Spleen (tissue), 11 donors: ENCODE measurements at regions not wholly inside any gene's neighbourhood (a gene's known extent, or its start where the extent isn't known, plus 50 kb on each side); places are given as distances from the start of the nearest gene placed in this dataset.
"Not testable (repeated sequence)": the region's sequence is repeated elsewhere in the genome, so short reads cannot be mapped to it uniquely, and the experiment has no call there.

Experiments
- DNase-seq: peaks from one replicate; pipeline ENCODE4 v3.0.0-alpha.2; 2020
- H3K27ac ChIP-seq, 8 donors: fragments of 200-600 bp; sonication (generic) in 7 of 8; 1 replicate in 4 of 8; 2 replicates in 4 of 8; pipeline versions ENCODE4 v1.5.0 to v1.8.0; 2016 to 2021; ENCODE audit warnings: inconsistent platforms in 4 of 8, mild to moderate bottlenecking in 4 of 8, moderate library complexity in 1 of 8
- H3K27me3 ChIP-seq, 7 donors: fragments of 200-600 bp; sonication (generic) in 6 of 7; replicated peaks in 1 of 7; 1 replicate in 4 of 7; 2 replicates in 3 of 7; pipeline versions ENCODE4 v1.5.0 to v1.8.0; 2016 to 2021; ENCODE audit warnings: inconsistent platforms in 3 of 7, mild to moderate bottlenecking in 1 of 7
- H3K36me3 ChIP-seq, 6 donors: fragments of 200-600 bp; sonication (generic) in 5 of 6; 1 replicate in 4 of 6; 2 replicates in 2 of 6; pipeline versions ENCODE4 v1.5.0 to v1.8.0; 2016 to 2021; ENCODE audit warnings: inconsistent platforms in 2 of 6
- H3K4me1 ChIP-seq, 6 donors: fragments of 200-600 bp; sonication (generic) in 5 of 6; 1 replicate in 3 of 6; 2 replicates in 3 of 6; pipeline versions ENCODE4 v1.5.0 to v1.8.0; 2016 to 2021; ENCODE audit warnings: inconsistent platforms in 3 of 6
- H3K4me3 ChIP-seq, 8 donors: fragments of 200-600 bp; sonication (generic) in 7 of 8; 1 replicate in 4 of 8; 2 replicates in 4 of 8; pipeline versions ENCODE4 v1.5.0 to v1.8.0; 2016 to 2021; ENCODE audit warnings: inconsistent platforms in 4 of 8, mild to moderate bottlenecking in 4 of 8, moderate library complexity in 2 of 8
- H3K9me3 ChIP-seq, 8 donors: fragments of 200-600 bp; sonication (generic) in 7 of 8; 1 replicate in 4 of 8; 2 replicates in 4 of 8; pipeline versions ENCODE4 v1.5.0 to v1.8.0; 2016 to 2021; ENCODE audit warnings: inconsistent platforms in 4 of 8
- CTCF ChIP-seq, 11 experiments: fragments of 200-600 bp in 7 of 11; fragments of 450-650 bp in 4 of 11; sonication (generic) in 4 of 11; IDR thresholded peaks in 8 of 11; conservative IDR thresholded peaks in 3 of 11; 1 replicate in 7 of 11; 2 replicates in 4 of 11; pipeline versions ENCODE4 v1.4.0 to v1.8.0; 2016 to 2021; ENCODE audit warnings: antibody characterized with exemption in 11 of 11, inconsistent platforms in 4 of 11, mild to moderate bottlenecking in 1 of 11
- POLR2A ChIP-seq, 3 donors: fragments of 450-650 bp; IDR thresholded peaks; one replicate each; pipeline ENCODE4 v1.5.1; 2017; ENCODE audit warnings: antibody characterized with exemption in 3 of 3, mild to moderate bottlenecking in 1 of 3
- POLR2AphosphoS5 ChIP-seq, 3 donors: sonication (generic); formaldehyde crosslinking; IDR thresholded peaks; one replicate each; pipeline ENCODE4 v1.5.1; 2017; ENCODE audit warnings: antibody characterized with exemption in 3 of 3
- WGBS, 5 donors: extraction: QIAGEN DNeasy Blood & Tissue Kit in 3 of 5; methylation state at CpG; one replicate each; pipeline versions ENCODE4 v1.1.5 to v1.1.7; 2013 to 2018; 5-methylcytosine and 5-hydroxymethylcytosine counted together
- intact Hi-C: fragments of 100-400 bp; cut with DNase I; formaldehyde crosslinking; loops from one replicate; pipeline ENCODE4 v1.15.0; 2023; ENCODE audit warnings: low total_unique reads
- donor health status: healthy with polysubstance abuse.
- donor health status: DM: no; HTN: no; CAD: no; lungs with moderate emphysema.
- donor health status: DM: no; HTN: no; CAD: no.
- donor health status: Bipolar disorder and iron deficiency.
- donor health status: healthy.
- donor health status: DM: no; HTN: no; CAD: no.
- donor health status: DM: yes; HTN: yes; CAD: no.

- Histone ChIP-seq H3K9me3 (no peaks in the 10 kb centered on the region), H3K27ac (no peak overlapping the region), H3K36me3 (no peaks in the 10 kb centered on the region), H3K27me3 (no peaks in the 10 kb centered on the region), H3K4me3 (no peak overlapping the region), H3K4me1 (peaks cover 0 to 20% (median 7%) of the 10 kb centered on the region in 6 donors)
- WGBS, 5 donors: 67 to 81% (median 73%) methylated on average over 4 to 6 of the region's 6 CpGs
- DNase-seq: no peak
- TF ChIP-seq CTCF (IDR thresholded peaks at IDR 0.05 in 8 of 11, conservative IDR thresholded peaks at IDR 0.05 in 3 of 11) (no peak), POLR2AphosphoS5 (IDR thresholded peaks at IDR 0.05) (no peak), POLR2A (IDR thresholded peaks at IDR 0.05) (no peak)
- intact Hi-C loops: no loop called here
Measured at GRCh38 chr15:58362262-58362922, 69.4 kb upstream of the LIPC start.

GRCh38 chr15:58363118-58363517 is 68.7 kb upstream of the LIPC start:
- H3K9me3 ChIP-seq, H3K36me3 ChIP-seq, H3K27ac ChIP-seq, H3K27me3 ChIP-seq, DNase-seq, H3K4me3 ChIP-seq, intact Hi-C loops: not testable (repeated sequence)
- 15 to 41% (median 35%) methylated on average over 6 to 8 of the region's 8 CpGs for WGBS, 5 donors
- peaks cover 0 to 20% (median 7%) of the 10 kb centered on the region in 6 donors for H3K4me1 ChIP-seq

GRCh38 chr15:58363673-58364072 is 68.1 kb upstream of the LIPC start:
- H3K27ac ChIP-seq, H3K36me3 ChIP-seq, H3K27me3 ChIP-seq, DNase-seq, H3K9me3 ChIP-seq, intact Hi-C loops, H3K4me3 ChIP-seq: not testable (repeated sequence)
- peaks cover 0 to 20% (median 7%) of the 10 kb centered on the region in 6 donors for H3K4me1 ChIP-seq
- 81 to 89% (median 88%) methylated on average over 6 of the region's 6 CpGs for WGBS, 5 donors

DNA sequence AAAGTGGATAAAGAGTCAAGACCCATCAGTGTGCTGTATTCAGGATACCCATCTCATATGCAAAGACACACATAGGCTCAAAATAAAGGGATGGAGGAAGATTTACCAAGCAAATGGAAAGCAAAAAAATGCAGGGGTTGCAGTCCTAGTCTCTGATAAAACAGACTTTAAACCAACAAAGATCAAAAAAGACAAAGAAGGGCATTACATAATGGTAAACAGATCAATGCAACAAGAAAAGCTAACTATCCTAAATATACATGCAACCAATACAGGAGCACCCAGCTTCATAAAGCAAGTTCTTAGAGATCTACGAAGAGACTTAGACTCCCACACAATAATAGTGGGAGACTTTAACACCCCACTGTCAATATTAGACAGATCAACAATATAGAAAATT is 66.7 kb upstream of the LIPC start:
- not testable (repeated sequence) for H3K4me3 ChIP-seq, DNase-seq
- 88 to 97% (median 93%) methylated on average over 1 of the region's 1 CpG for WGBS, 5 donors

GRCh38 chr15:58369261-58369701 is 62.5 kb upstream of the LIPC start:
- Histone ChIP-seq H3K9me3 (peaks cover 0 to 19% (median 14%) of the 10 kb centered on the region in 8 donors), H3K36me3 (no peaks in the 10 kb centered on the region), H3K27ac (no peak overlapping the region), H3K27me3 (no peaks in the 10 kb centered on the region), H3K4me1 (peaks cover 0 to 8% (median 0%) of the 10 kb centered on the region in 6 donors), H3K4me3 (no peak overlapping the region)
- WGBS, 5 donors: 29 to 45% (median 39%) methylated on average over 5 of the region's 5 CpGs
- TF ChIP-seq POLR2AphosphoS5 (IDR thresholded peaks at IDR 0.05): no peak
- TF ChIP-seq CTCF (IDR thresholded peaks at IDR 0.05 in 8 of 11, conservative IDR thresholded peaks at IDR 0.05 in 3 of 11): no peak
- TF ChIP-seq POLR2A (IDR thresholded peaks at IDR 0.05): no peak
- intact Hi-C loops: no loop called here
- no peak for DNase-seq

More for the DNA sequence above, 66.7 kb upstream of the LIPC start:
- H3K36me3 ChIP-seq, intact Hi-C loops, H3K27me3 ChIP-seq, H3K27ac ChIP-seq, H3K9me3 ChIP-seq: not testable (repeated sequence)
- H3K4me1 ChIP-seq: peaks cover 0 to 29% (median 7%) of the 10 kb centered on the region in 6 donors
